ENCODE measurements at regions not wholly inside any gene's neighbourhood (a gene's known extent, or its start where the extent isn't known, plus 50 kb on each side); places are given as distances from the start of the nearest gene placed in this dataset.

- H3K9me3 Mint-ChIP-seq (ENCODE audit: unreplicated experiment): no peaks in the 10 kb centered on the region
- no peaks in the 10 kb centered on the region for H3K36me3 Mint-ChIP-seq (ENCODE audit: low read depth, unreplicated experiment)
- DNase-seq (ENCODE audit: low spot score): no peak
- H3K4me3 Mint-ChIP-seq (ENCODE audit: unreplicated experiment): no peak overlapping the region
- TF ChIP-seq CTCF (IDR thresholded peaks at IDR 0.05; ENCODE audit: unreplicated experiment): no peak
- peaks cover 7% of the 10 kb centered on the region for H3K4me1 Mint-ChIP-seq (ENCODE audit: unreplicated experiment)
- H3K27ac Mint-ChIP-seq (ENCODE audit: unreplicated experiment): no peak overlapping the region
- H3K27me3 Mint-ChIP-seq (ENCODE audit: unreplicated experiment): no peaks in the 10 kb centered on the region
Measured at GRCh38 chr11:115955803-115956202, 451.6 kb upstream of the CADM1 start.

- no peaks in the 10 kb centered on the region for H3K36me3 Mint-ChIP-seq (ENCODE audit: low read depth, unreplicated experiment)
- H3K27me3 Mint-ChIP-seq (ENCODE audit: unreplicated experiment): no peaks in the 10 kb centered on the region
- H3K9me3 Mint-ChIP-seq (ENCODE audit: unreplicated experiment): no peaks in the 10 kb centered on the region
- no peak for TF ChIP-seq CTCF (IDR thresholded peaks at IDR 0.05; ENCODE audit: unreplicated experiment)
- H3K4me3 Mint-ChIP-seq (ENCODE audit: unreplicated experiment): no peak overlapping the region
- no peaks in the 10 kb centered on the region for H3K4me1 Mint-ChIP-seq (ENCODE audit: unreplicated experiment)
- no peak overlapping the region for H3K27ac Mint-ChIP-seq (ENCODE audit: unreplicated experiment)
- DNase-seq (ENCODE audit: low spot score): no peak
Measured at GRCh38 chr11:115950660-115951059, 446.4 kb upstream of the CADM1 start.

- H3K36me3 Mint-ChIP-seq (ENCODE audit: low read depth, unreplicated experiment): no peaks in the 10 kb centered on the region
- no peak overlapping the region for H3K4me3 Mint-ChIP-seq (ENCODE audit: unreplicated experiment)
- TF ChIP-seq CTCF (IDR thresholded peaks at IDR 0.05; ENCODE audit: unreplicated experiment): no peak
Measured at GRCh38 chr11:115944596-115944995, 440.4 kb upstream of the CADM1 start.

GRCh38 chr11:115942011-115942410, 437.8 kb upstream of the CADM1 start:
- Mint-ChIP-seq H3K9me3 (ENCODE audit: unreplicated experiment) (no peaks in the 10 kb centered on the region), H3K4me3 (ENCODE audit: unreplicated experiment) (no peak overlapping the region), H3K4me1 (ENCODE audit: unreplicated experiment) (no peaks in the 10 kb centered on the region), H3K36me3 (ENCODE audit: low read depth, unreplicated experiment) (no peaks in the 10 kb centered on the region), H3K27ac (ENCODE audit: unreplicated experiment) (no peak overlapping the region), H3K27me3 (ENCODE audit: unreplicated experiment) (peaks cover 2% of the 10 kb centered on the region)
- TF ChIP-seq CTCF (IDR thresholded peaks at IDR 0.05; ENCODE audit: unreplicated experiment): no peak
- DNase-seq (ENCODE audit: low spot score): no peak

More at GRCh38 chr11:115944596-115944995, 440.4 kb upstream of the CADM1 start:
- Mint-ChIP-seq H3K27ac (ENCODE audit: unreplicated experiment) (no peak overlapping the region), H3K9me3 (ENCODE audit: unreplicated experiment) (no peaks in the 10 kb centered on the region), H3K27me3 (ENCODE audit: unreplicated experiment) (peaks cover 2% of the 10 kb centered on the region), H3K4me1 (ENCODE audit: unreplicated experiment) (no peaks in the 10 kb centered on the region)
- DNase-seq (ENCODE audit: low spot score): no peak

GRCh38 chr11:115941481-115941993, 437.3 kb upstream of the CADM1 start:
- no peak for TF ChIP-seq CTCF (IDR thresholded peaks at IDR 0.05; ENCODE audit: unreplicated experiment)
- H3K27ac Mint-ChIP-seq (ENCODE audit: unreplicated experiment): no peak overlapping the region
- no peaks in the 10 kb centered on the region for H3K9me3 Mint-ChIP-seq (ENCODE audit: unreplicated experiment)
- no peak for DNase-seq (ENCODE audit: low spot score)
- no peak overlapping the region for H3K4me3 Mint-ChIP-seq (ENCODE audit: unreplicated experiment)
- H3K27me3 Mint-ChIP-seq (ENCODE audit: unreplicated experiment): peaks cover 2% of the 10 kb centered on the region
- no peaks in the 10 kb centered on the region for H3K36me3 Mint-ChIP-seq (ENCODE audit: low read depth, unreplicated experiment)
- H3K4me1 Mint-ChIP-seq (ENCODE audit: unreplicated experiment): no peaks in the 10 kb centered on the region

Measured in endothelial cell (in vitro differentiated cells).